Rectal smooth muscle tissue (tissue), 1 donor: ENCODE measurements at regions not wholly inside any gene's neighbourhood (a gene's known extent, or its start where the extent isn't known, plus 50 kb on each side); places are given as distances from the start of the nearest gene placed in this dataset.

Experiments used
- H3K27ac ChIP-seq: one replicate; pipeline ENCODE4 v1.7.0; 2013; ENCODE audit warnings: low read depth, low read length, inconsistent platforms
- H3K27me3 ChIP-seq: one replicate; pipeline ENCODE4 v1.7.0; 2013; ENCODE audit warnings: low read length; ENCODE audit not compliant: control insufficient read depth, insufficient read depth
- H3K36me3 ChIP-seq: one replicate; pipeline ENCODE4 v1.7.0; 2013; ENCODE audit warnings: low read length; ENCODE audit not compliant: control insufficient read depth, insufficient read depth
- H3K4me1 ChIP-seq: one replicate; pipeline ENCODE4 v1.7.0; 2013; ENCODE audit warnings: low read length; ENCODE audit not compliant: control insufficient read depth, insufficient read depth
- H3K4me3 ChIP-seq: one replicate; pipeline ENCODE4 v1.7.0; 2013; ENCODE audit warnings: low read length
- H3K9ac ChIP-seq: one replicate; pipeline ENCODE4 v1.7.0; 2013; ENCODE audit warnings: low read length

DNA sequence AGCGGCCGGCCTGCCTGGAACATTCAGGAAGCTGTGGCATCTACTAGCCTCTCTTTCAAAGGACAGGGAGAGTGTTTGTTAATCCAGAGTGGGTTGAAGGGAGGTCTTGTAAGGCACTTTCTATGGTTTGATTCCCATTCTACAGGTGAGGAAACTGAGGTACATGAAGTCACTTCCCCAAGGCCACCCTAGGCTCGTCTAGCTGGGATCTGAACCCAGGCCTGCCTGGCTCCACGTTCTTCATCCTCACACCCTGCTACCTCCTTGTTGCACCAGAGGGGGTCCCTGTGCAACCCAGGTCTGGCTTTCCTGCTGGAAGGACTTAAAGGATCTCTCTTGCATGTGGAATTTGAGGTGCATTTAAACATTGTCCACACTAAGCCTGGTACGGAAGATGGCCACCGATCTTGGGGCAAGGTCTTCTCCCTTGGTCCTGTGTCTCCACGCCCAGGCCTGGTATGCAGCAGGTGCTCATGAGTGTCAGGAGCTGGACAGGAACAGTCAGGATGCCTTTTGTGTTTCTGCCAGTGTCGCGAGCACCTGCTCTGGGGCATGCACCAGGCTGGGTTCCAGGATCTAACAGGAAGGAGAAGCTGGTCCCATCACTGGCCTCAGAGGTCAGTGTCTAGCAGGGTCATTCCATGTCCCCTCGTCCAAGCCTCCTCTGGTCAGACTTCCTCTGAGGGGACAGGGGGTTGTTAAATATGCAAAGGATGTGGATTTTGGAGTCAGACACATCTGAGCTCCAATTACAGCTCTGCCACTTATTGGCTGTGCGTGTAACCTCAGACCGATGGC lies 103.2 kb upstream of the RUNX3 start:
- Histone ChIP-seq H3K27me3 (no peaks in the 10 kb centered on the region), H3K4me3 (no peak overlapping the region), H3K36me3 (no peaks in the 10 kb centered on the region), H3K9ac (no peak overlapping the region), H3K27ac (no peak overlapping the region), H3K4me1 (no peaks in the 10 kb centered on the region)

DNA sequence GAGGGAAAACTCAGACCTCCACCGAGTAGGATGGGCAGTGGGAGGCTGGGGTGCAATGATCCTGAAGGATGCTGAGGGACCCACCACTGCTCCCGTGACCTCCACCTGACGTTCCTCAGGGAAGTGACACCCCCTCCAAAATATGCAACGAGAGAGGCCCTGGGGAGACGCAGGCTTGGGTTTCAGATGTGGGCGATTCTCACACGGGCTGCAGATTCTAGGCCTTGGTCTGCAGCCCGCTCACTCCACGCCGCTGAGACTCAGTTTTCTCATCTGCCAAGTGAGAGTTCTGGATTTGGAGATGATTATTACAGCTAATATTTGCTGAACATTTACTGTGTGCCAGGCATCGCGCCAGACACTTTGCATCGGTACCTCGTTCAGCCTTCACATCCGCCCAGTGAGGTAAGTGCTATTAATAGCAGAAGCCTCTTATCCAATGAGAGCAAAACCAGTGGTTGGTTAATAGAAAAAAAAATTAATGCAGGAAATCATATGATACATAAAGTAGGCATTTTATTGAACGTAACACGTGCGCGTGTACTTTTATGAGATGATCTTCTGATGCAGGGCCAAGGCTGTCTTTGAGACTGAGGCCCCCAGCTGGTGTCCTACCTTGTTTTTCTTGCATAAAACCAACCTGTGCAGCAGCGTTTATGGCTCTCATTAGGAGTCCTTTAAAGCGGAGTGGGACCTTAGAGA lies 102.0 kb upstream of the RUNX3 start:
- H3K4me3 ChIP-seq: no peak overlapping the region
- H3K27me3 ChIP-seq: no peaks in the 10 kb centered on the region
- H3K36me3 ChIP-seq: no peaks in the 10 kb centered on the region
- no peak overlapping the region for H3K9ac ChIP-seq
- no peaks in the 10 kb centered on the region for H3K4me1 ChIP-seq
- H3K27ac ChIP-seq: no peak overlapping the region

GRCh38 chr1:25031601-25031965 lies 101.5 kb upstream of the RUNX3 start:
- no peak overlapping the region for H3K9ac ChIP-seq
- H3K27me3 ChIP-seq: no peaks in the 10 kb centered on the region
- no peaks in the 10 kb centered on the region for H3K4me1 ChIP-seq
- no peaks in the 10 kb centered on the region for H3K36me3 ChIP-seq
- H3K27ac ChIP-seq: no peak overlapping the region
- H3K4me3 ChIP-seq: no peak overlapping the region

DNA sequence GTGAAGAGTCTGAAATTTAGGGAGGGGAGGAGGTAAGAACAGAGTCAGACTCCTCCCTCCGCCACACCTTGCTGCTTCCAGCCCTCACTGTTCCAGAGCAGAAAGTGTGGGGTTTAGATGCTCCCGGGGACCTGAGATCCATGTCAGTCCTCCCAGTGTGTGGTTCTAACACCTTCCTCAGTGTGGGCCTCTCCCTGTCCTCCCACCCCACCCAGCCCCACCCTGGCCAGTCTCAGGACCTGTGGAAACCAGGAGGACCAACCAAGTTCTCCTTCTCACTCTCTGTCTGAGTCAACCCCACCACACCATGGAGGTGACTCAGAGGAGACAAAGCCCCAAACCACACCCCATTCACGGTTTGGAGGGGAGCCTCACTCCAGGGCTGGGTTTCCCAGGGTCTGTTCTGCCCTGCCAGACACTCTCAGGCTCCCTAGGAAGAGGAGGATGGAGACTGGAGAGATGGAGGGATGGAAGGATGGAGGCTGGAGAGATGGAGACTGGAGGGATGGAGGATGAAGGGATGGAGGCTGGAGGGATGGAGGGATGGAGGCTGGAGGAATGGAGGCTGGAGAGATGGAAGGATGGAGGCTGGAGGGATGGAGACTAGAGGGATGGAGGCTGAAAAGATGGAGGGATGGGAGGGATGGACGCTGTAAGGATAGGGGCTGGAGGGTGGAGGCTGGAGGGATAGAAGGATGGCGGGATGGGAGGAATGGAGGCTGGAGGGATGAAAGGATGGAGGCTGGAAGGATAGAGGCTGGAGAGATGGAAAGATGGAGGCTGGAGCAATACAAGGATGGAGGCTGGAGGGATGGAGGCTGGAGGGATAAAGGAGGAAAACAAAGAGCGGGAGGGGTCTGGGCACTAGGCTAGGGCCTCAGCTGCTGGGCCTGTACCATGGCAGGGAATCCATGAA lies 100.9 kb upstream of the RUNX3 start:
- Histone ChIP-seq H3K4me3 (no peak overlapping the region), H3K4me1 (no peaks in the 10 kb centered on the region), H3K27ac (no peak overlapping the region)

GRCh38 chr1:25030012-25030411 lies 99.9 kb upstream of the RUNX3 start:
- H3K4me1 ChIP-seq: no peaks in the 10 kb centered on the region
- no peak overlapping the region for H3K9ac ChIP-seq

More for the DNA sequence above, 100.9 kb upstream of the RUNX3 start:
- no peak overlapping the region for H3K9ac ChIP-seq
- no peaks in the 10 kb centered on the region for H3K36me3 ChIP-seq
- H3K27me3 ChIP-seq: no peaks in the 10 kb centered on the region

DNA sequence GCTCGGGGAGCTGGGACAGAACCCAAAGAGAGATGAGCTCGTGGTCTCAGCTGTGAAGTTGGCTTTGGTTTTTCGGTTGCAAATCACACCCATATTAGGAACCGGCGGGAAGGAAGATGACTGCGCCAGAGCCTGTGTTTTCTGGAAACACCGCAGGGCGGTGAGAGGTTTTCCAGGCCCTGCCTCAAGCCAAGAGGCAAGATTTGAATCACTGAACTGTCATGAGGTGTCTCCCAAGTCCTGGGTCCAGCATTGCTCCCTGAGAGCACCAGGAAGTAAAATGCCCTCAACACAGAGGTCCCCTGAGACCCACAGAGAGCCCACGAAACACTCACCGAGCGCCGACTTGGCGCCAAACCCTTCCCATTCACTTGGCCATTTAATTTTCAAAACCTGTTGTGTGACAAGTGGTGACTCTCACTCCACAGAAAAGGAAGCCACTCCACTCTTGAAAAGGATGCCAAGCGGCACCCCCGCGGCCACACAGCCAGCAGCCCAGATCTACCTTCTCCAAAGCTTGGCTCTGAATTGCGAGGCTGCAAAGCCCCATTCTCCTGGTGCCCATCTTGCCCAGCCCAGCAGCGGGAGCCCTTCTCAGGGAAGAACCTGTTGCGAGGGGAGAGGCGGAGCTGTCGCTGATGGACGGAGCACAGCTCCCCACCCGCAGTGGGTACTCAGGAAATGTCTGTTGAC lies 99.0 kb upstream of the RUNX3 start:
- no peak overlapping the region for H3K27ac ChIP-seq
- H3K36me3 ChIP-seq: no peaks in the 10 kb centered on the region
- H3K27me3 ChIP-seq: no peaks in the 10 kb centered on the region
- no peaks in the 10 kb centered on the region for H3K4me1 ChIP-seq
- H3K9ac ChIP-seq: no peak overlapping the region
- no peak overlapping the region for H3K4me3 ChIP-seq

More at GRCh38 chr1:25030012-25030411, 99.9 kb upstream of the RUNX3 start:
- Histone ChIP-seq H3K27ac (no peak overlapping the region), H3K4me3 (no peak overlapping the region), H3K36me3 (no peaks in the 10 kb centered on the region), H3K27me3 (no peaks in the 10 kb centered on the region)

GRCh38 chr1:25028587-25028906 lies 98.5 kb upstream of the RUNX3 start:
- Histone ChIP-seq H3K36me3 (no peaks in the 10 kb centered on the region), H3K4me1 (no peaks in the 10 kb centered on the region), H3K4me3 (no peak overlapping the region), H3K27ac (no peak overlapping the region), H3K27me3 (no peaks in the 10 kb centered on the region), H3K9ac (no peak overlapping the region)

GRCh38 chr1:25027822-25028586 lies 97.9 kb upstream of the RUNX3 start:
- H3K27ac ChIP-seq: no peak overlapping the region
- H3K27me3 ChIP-seq: no peaks in the 10 kb centered on the region
- peaks cover under 1% of the 10 kb centered on the region for H3K4me1 ChIP-seq
- no peak overlapping the region for H3K9ac ChIP-seq
- no peaks in the 10 kb centered on the region for H3K36me3 ChIP-seq
- H3K4me3 ChIP-seq: no peak overlapping the region

- no peaks in the 10 kb centered on the region for H3K27me3 ChIP-seq
- peaks cover 8% of the 10 kb centered on the region for H3K4me1 ChIP-seq
- no peak overlapping the region for H3K4me3 ChIP-seq
- H3K9ac ChIP-seq: no peak overlapping the region
- no peak overlapping the region for H3K27ac ChIP-seq
- H3K36me3 ChIP-seq: no peaks in the 10 kb centered on the region
These were observed 96.8 kb upstream of the RUNX3 start for GRCh38 chr1:25026730-25027450.

GRCh38 chr1:25026304-25026703 lies 96.2 kb upstream of the RUNX3 start:
- no peak overlapping the region for H3K27ac ChIP-seq
- H3K9ac ChIP-seq: no peak overlapping the region
- no peaks in the 10 kb centered on the region for H3K27me3 ChIP-seq
- H3K36me3 ChIP-seq: no peaks in the 10 kb centered on the region
- peaks cover 8% of the 10 kb centered on the region for H3K4me1 ChIP-seq
- no peak overlapping the region for H3K4me3 ChIP-seq
